ENCODE measurements at regions not wholly inside any gene's neighbourhood (a gene's known extent, or its start where the extent isn't known, plus 50 kb on each side); places are given as distances from the start of the nearest gene placed in this dataset.

DNA sequence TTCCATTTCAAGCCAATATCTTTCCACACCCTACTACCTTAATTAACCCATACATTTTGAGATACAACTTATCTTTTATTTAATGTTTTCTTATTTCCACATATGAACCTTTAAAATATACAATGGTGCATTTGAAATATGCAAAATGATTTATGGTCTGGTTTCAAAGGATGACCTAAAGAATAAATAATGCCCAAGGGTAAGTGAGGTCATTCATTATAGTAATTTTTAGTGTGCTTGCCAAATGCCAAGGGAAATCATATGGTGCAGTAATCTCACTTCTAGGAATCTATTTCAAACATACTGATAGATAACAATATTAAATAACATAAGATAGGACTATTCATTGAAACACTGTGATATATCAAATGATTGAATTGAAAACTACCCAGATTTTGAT lies 1055.4 kb downstream of the AGBL1 start:
- Histone ChIP-seq H3K4me3 (ENCODE audit: low read depth, low read length) (no peak overlapping the region), H3K36me3 (ENCODE audit: control insufficient read depth, insufficient read depth, low read length) (no peaks in the 10 kb centered on the region), H3K27me3 (ENCODE audit: control insufficient read depth, insufficient read depth, low read length) (no peaks in the 10 kb centered on the region)
- DNase-seq (ENCODE audit: low read depth): no peak
- TF ChIP-seq, protein P1, sequence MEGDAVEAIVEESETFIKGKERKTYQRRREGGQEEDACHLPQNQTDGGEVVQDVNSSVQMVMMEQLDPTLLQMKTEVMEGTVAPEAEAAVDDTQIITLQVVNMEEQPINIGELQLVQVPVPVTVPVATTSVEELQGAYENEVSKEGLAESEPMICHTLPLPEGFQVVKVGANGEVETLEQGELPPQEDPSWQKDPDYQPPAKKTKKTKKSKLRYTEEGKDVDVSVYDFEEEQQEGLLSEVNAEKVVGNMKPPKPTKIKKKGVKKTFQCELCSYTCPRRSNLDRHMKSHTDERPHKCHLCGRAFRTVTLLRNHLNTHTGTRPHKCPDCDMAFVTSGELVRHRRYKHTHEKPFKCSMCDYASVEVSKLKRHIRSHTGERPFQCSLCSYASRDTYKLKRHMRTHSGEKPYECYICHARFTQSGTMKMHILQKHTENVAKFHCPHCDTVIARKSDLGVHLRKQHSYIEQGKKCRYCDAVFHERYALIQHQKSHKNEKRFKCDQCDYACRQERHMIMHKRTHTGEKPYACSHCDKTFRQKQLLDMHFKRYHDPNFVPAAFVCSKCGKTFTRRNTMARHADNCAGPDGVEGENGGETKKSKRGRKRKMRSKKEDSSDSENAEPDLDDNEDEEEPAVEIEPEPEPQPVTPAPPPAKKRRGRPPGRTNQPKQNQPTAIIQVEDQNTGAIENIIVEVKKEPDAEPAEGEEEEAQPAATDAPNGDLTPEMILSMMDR (IDR thresholded peaks at IDR 0.05; ENCODE audit: insufficient read depth, low read length, poor library complexity, severe bottlenecking): no peak

DNA sequence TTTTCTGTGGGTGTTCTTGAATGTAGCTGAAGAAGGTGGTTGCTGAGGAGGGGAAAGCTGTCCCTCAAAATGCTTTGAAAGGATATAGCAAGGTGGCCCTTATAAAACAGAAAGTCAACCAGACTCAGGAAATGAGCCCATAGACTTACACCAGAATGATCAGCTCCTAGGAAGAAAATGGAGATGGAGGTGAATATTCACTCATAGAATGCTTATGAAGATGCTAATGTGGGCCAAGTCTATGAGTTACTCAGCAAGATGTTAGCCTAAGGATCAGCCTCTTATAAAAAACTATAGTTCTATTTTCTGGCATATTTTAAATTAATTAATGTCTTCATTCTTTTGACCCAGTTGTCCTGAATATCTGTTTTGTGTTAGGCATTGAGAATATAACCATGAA lies 1054.0 kb downstream of the AGBL1 start:
- DNase-seq (ENCODE audit: low read depth): no peak
- TF ChIP-seq, protein P1 (IDR thresholded peaks at IDR 0.05; ENCODE audit: insufficient read depth, low read length, poor library complexity, severe bottlenecking): no peak
- Histone ChIP-seq H3K36me3 (ENCODE audit: control insufficient read depth, insufficient read depth, low read length) (no peaks in the 10 kb centered on the region), H3K27me3 (ENCODE audit: control insufficient read depth, insufficient read depth, low read length) (no peaks in the 10 kb centered on the region), H3K4me3 (ENCODE audit: low read depth, low read length) (no peak overlapping the region)

DNA sequence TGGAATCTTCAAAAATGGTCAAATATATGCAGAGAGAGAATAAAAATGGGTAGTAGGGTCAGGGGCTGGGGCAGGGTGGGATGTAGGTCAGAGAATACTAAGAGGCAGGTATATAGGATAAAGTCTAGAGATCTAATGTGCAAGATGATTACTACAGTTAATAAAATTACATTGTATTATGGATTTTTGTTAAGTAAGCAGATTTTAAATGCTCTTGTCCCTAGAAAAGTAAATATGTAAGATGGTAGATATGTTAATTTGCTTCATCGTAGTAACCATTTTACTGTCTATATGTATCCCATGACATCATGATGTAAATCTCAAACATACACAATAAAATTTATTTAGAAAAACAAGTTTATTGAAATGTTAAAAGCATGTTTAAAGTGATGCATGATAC lies 1051.4 kb downstream of the AGBL1 start:
- DNase-seq (ENCODE audit: low read depth): no peak
- Histone ChIP-seq H3K36me3 (ENCODE audit: control insufficient read depth, insufficient read depth, low read length) (no peaks in the 10 kb centered on the region), H3K4me3 (ENCODE audit: low read depth, low read length) (no peak overlapping the region), H3K27me3 (ENCODE audit: control insufficient read depth, insufficient read depth, low read length) (no peaks in the 10 kb centered on the region)
- TF ChIP-seq, protein P1 (IDR thresholded peaks at IDR 0.05; ENCODE audit: insufficient read depth, low read length, poor library complexity, severe bottlenecking): no peak

DNA sequence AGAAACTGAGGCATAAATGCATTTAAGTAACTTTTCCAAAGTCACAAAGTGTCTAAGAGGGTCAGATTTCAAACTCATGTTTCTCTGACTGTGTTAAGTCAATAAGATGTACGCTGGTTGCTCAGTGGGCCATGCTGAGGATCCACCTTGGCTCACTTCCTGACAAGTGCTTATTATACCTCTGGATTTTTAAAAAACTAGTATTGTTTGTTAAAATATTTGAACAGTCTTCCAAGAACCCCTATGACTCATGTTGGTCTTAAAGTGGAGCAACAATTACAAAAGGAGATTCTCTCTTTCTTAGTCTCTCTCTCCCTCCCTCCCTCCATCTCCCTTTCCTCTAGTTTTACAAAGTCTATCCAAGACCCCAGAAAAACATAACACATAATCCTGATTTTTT lies 1050.2 kb downstream of the AGBL1 start:
- H3K36me3 ChIP-seq (ENCODE audit: control insufficient read depth, insufficient read depth, low read length): no peaks in the 10 kb centered on the region
- TF ChIP-seq, protein P1 (IDR thresholded peaks at IDR 0.05; ENCODE audit: insufficient read depth, low read length, poor library complexity, severe bottlenecking): no peak

DNA sequence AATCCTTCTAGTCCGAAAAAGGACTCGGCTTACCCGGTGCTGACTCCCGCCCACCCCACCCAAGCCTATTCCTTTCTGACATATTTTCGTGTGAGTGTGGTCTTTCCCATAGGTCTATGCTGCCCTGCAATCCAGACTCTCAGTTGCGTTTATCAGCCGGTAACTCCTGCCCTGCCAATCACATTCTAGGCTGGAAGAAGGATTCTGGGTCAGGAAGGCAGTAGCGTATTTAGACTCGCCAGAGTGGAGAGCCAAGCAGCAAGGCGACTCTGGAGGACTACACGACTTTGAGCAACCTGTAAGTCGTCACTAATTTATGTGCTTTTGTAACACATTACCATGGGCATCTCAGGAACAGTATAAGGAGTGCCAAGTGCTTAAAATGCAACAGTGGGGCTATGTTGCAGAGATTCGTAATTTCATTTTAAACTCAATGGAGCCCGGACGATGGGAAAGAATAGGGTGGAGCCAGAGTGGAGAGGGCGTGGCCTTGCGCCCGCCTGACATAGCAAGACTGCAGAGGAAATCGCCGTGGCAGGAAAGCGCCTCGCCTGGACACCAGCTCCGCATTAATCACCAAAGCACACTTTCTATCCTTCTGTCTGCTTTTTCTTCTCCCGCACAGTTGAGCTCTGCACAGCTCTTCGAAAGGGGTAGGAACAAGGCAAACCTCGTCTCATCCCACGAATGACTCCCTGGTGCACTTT lies 1044.2 kb downstream of the AGBL1 start:
- TF ChIP-seq, protein P1 (IDR thresholded peaks at IDR 0.05; ENCODE audit: insufficient read depth, low read length, poor library complexity, severe bottlenecking): no peak
- H3K36me3 ChIP-seq (ENCODE audit: control insufficient read depth, insufficient read depth, low read length): no peaks in the 10 kb centered on the region
- no peak for DNase-seq (ENCODE audit: low read depth)
- H3K4me3 ChIP-seq (ENCODE audit: low read depth, low read length): no peak overlapping the region
- no peaks in the 10 kb centered on the region for H3K27me3 ChIP-seq (ENCODE audit: control insufficient read depth, insufficient read depth, low read length)

More for the DNA sequence above, 1050.2 kb downstream of the AGBL1 start:
- H3K27me3 ChIP-seq (ENCODE audit: control insufficient read depth, insufficient read depth, low read length): no peaks in the 10 kb centered on the region
- no peak for DNase-seq (ENCODE audit: low read depth)
- H3K4me3 ChIP-seq (ENCODE audit: low read depth, low read length): no peak overlapping the region

DNA sequence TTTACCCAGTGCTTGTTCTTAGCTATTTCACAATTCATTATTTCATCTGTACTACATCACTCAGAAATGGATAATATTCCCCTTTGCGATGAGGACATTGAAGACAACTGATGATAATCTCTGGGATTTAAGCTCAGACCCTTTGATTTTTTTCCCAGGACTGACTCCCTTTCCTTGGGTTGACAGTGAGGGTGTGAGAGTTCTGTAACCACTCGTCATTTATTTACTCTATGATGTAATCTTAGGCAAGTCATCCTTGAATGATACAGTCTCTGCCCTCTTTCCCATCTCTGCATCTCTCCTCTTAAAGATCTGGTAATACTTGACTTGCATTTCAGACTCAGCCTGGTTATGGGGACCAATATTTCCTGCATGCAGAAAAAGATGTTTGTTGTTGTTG lies 1041.7 kb downstream of the AGBL1 start:
- no peak overlapping the region for H3K4me3 ChIP-seq (ENCODE audit: low read depth, low read length)
- DNase-seq (ENCODE audit: low read depth): no peak
- TF ChIP-seq, protein P1 (IDR thresholded peaks at IDR 0.05; ENCODE audit: insufficient read depth, low read length, poor library complexity, severe bottlenecking): no peak
- H3K27me3 ChIP-seq (ENCODE audit: control insufficient read depth, insufficient read depth, low read length): no peaks in the 10 kb centered on the region
- no peaks in the 10 kb centered on the region for H3K36me3 ChIP-seq (ENCODE audit: control insufficient read depth, insufficient read depth, low read length)

Measured in kidney epithelial cell (primary cell).